ENCODE measurements at regions not wholly inside any gene's neighbourhood (a gene's known extent, or its start where the extent isn't known, plus 50 kb on each side); places are given as distances from the start of the nearest gene placed in this dataset.

- Histone ChIP-seq H3K27ac (no peak overlapping the region), H3K36me3 (ENCODE audit: insufficient read depth, low read length) (no peaks in the 10 kb centered on the region), H3K9ac (ENCODE audit: insufficient read length) (no peak overlapping the region), H3K9me3 (ENCODE audit: low read depth, low read length) (no peaks in the 10 kb centered on the region), H3K4me3 (no peak overlapping the region)
- TF ChIP-seq POLR2AphosphoS5 (IDR thresholded peaks at IDR 0.05; ENCODE audit: borderline replicate concordance, low read depth, low read length) (no peak), FOXP2 (optimal IDR thresholded peaks at IDR 0.05; ENCODE audit: control extremely low read depth, extremely low read length, insufficient read depth) (no peak), EZH2 (IDR thresholded peaks at IDR 0.05) (no peak)
- DNase-seq (ENCODE audit: low read depth, low spot score): no peak
These were observed 212.7 kb upstream of the FAM174A start for GRCh38 chr5:100322483-100322882.

GRCh38 chr5:100319885-100320284, 215.3 kb upstream of the FAM174A start:
- H3K27ac ChIP-seq: no peak overlapping the region
- DNase-seq (ENCODE audit: low read depth, low spot score): no peak
- no peaks in the 10 kb centered on the region for H3K9me3 ChIP-seq (ENCODE audit: low read depth, low read length)
- no peak overlapping the region for H3K9ac ChIP-seq (ENCODE audit: insufficient read length)
- TF ChIP-seq POLR2AphosphoS5 (IDR thresholded peaks at IDR 0.05; ENCODE audit: borderline replicate concordance, low read depth, low read length) (no peak), EZH2 (IDR thresholded peaks at IDR 0.05) (no peak), FOXP2 (optimal IDR thresholded peaks at IDR 0.05; ENCODE audit: control extremely low read depth, extremely low read length, insufficient read depth) (no peak)
- H3K4me3 ChIP-seq: no peak overlapping the region
- H3K36me3 ChIP-seq (ENCODE audit: insufficient read depth, low read length): no peaks in the 10 kb centered on the region

DNA sequence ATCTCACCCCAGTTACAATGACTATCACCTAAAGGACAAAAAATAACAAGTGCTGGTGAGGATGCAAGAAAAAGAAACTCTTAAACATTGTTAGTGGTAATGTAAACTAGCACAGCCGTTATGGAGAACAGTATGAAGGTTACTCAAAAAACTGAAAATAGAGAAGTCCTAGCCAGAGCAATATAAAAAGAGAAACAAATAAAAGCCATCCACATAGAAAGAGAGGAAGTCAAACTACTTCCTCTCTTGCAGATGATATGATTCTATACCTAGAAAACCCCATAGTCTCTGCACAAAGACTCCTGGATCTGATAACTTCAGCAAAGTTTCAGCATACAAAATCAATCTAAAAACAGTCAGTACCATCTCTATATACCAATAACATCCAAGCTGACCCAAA, 221.5 kb upstream of the FAM174A start:
- DNase-seq (ENCODE audit: low read depth, low spot score): no peak
- no peaks in the 10 kb centered on the region for H3K9me3 ChIP-seq (ENCODE audit: low read depth, low read length)
- H3K4me3 ChIP-seq: no peak overlapping the region
- no peak for TF ChIP-seq FOXP2 (optimal IDR thresholded peaks at IDR 0.05; ENCODE audit: control extremely low read depth, extremely low read length, insufficient read depth)
- TF ChIP-seq EZH2 (IDR thresholded peaks at IDR 0.05): no peak
- no peak for TF ChIP-seq POLR2AphosphoS5 (IDR thresholded peaks at IDR 0.05; ENCODE audit: borderline replicate concordance, low read depth, low read length)
- H3K27ac ChIP-seq: no peak overlapping the region
- no peak overlapping the region for H3K9ac ChIP-seq (ENCODE audit: insufficient read length)
- H3K36me3 ChIP-seq (ENCODE audit: insufficient read depth, low read length): no peaks in the 10 kb centered on the region

- H3K27ac ChIP-seq: no peak overlapping the region
- no peak overlapping the region for H3K4me3 ChIP-seq
- no peak for DNase-seq (ENCODE audit: low read depth, low spot score)
- no peaks in the 10 kb centered on the region for H3K9me3 ChIP-seq (ENCODE audit: low read depth, low read length)
- no peak for TF ChIP-seq FOXP2 (optimal IDR thresholded peaks at IDR 0.05; ENCODE audit: control extremely low read depth, extremely low read length, insufficient read depth)
- TF ChIP-seq POLR2AphosphoS5 (IDR thresholded peaks at IDR 0.05; ENCODE audit: borderline replicate concordance, low read depth, low read length): no peak
- TF ChIP-seq EZH2 (IDR thresholded peaks at IDR 0.05): no peak
- H3K9ac ChIP-seq (ENCODE audit: insufficient read length): no peak overlapping the region
- no peaks in the 10 kb centered on the region for H3K36me3 ChIP-seq (ENCODE audit: insufficient read depth, low read length)
These were observed 223.4 kb upstream of the FAM174A start for GRCh38 chr5:100311806-100312205.

DNA sequence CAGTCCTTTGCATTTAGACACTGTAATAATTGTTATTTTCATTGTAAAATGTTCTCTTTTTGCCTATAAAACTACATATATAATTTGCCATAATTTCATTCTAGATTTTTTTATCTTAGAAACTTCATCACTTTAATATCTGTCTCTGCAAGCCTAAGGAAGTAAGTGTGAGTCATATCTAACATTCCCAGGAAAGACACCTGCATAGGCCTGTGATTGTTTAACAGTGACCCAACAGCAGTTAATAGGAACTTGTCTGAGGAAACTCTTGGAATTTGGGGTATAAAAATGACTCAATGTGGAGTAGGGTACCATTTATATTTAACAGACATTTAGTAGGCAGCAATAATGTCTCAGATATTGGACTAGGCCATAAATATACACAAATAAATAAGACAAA, 229.2 kb upstream of the FAM174A start:
- H3K36me3 ChIP-seq (ENCODE audit: insufficient read depth, low read length): no peaks in the 10 kb centered on the region
- no peak for DNase-seq (ENCODE audit: low read depth, low spot score)
- TF ChIP-seq FOXP2 (optimal IDR thresholded peaks at IDR 0.05; ENCODE audit: control extremely low read depth, extremely low read length, insufficient read depth) (no peak), POLR2AphosphoS5 (IDR thresholded peaks at IDR 0.05; ENCODE audit: borderline replicate concordance, low read depth, low read length) (no peak), EZH2 (IDR thresholded peaks at IDR 0.05) (no peak)
- no peaks in the 10 kb centered on the region for H3K9me3 ChIP-seq (ENCODE audit: low read depth, low read length)
- H3K27ac ChIP-seq: no peak overlapping the region
- no peak overlapping the region for H3K4me3 ChIP-seq
- no peak overlapping the region for H3K9ac ChIP-seq (ENCODE audit: insufficient read length)

DNA sequence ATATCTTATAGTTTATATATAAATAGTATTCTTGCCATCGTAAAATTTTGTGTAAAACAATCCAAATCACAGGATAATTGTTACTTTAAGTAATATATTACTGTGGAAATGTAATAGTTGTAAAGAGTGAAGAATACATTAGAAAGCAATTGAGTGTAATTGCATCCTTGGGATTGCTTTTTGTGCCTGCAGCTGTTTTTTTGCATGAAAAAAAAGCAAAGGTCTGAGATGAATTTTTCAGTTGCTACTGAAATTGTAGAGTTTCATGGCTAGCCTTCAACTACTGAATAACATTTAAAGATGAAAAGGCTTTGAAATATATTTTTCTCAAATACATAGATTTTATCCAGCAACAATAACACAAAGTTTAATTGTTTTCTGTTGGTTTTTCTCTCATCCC, 232.0 kb upstream of the FAM174A start:
- Histone ChIP-seq H3K36me3 (ENCODE audit: insufficient read depth, low read length) (no peaks in the 10 kb centered on the region), H3K27ac (no peak overlapping the region), H3K9me3 (ENCODE audit: low read depth, low read length) (no peaks in the 10 kb centered on the region), H3K9ac (ENCODE audit: insufficient read length) (no peak overlapping the region), H3K4me3 (no peak overlapping the region)
- TF ChIP-seq EZH2 (IDR thresholded peaks at IDR 0.05) (no peak), POLR2AphosphoS5 (IDR thresholded peaks at IDR 0.05; ENCODE audit: borderline replicate concordance, low read depth, low read length) (no peak), FOXP2 (optimal IDR thresholded peaks at IDR 0.05; ENCODE audit: control extremely low read depth, extremely low read length, insufficient read depth) (no peak)
- DNase-seq (ENCODE audit: low read depth, low spot score): no peak

DNA sequence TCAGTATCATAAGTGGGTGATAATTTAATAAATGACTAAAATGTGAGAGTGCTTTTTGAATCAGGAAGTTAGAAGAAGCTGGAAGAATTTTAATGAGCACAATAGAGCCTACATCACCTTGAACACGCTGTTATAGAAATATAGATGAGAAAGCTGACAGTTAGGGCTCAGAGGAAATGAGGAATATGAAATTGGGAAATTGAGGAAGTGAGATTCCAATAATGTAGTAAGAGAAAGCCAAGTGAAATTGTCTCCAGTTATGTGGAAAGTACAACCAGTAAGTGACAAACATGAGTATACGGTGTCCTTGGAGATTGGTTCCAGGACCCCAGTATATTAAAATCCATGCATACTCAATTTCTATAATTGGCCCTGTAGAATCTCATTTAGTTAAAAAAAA, 235.9 kb upstream of the FAM174A start:
- no peak overlapping the region for H3K9ac ChIP-seq (ENCODE audit: insufficient read length)
- H3K36me3 ChIP-seq (ENCODE audit: insufficient read depth, low read length): no peaks in the 10 kb centered on the region
- H3K27ac ChIP-seq: no peak overlapping the region
- H3K4me3 ChIP-seq: no peak overlapping the region
- TF ChIP-seq POLR2AphosphoS5 (IDR thresholded peaks at IDR 0.05; ENCODE audit: borderline replicate concordance, low read depth, low read length) (no peak), EZH2 (IDR thresholded peaks at IDR 0.05) (no peak), FOXP2 (optimal IDR thresholded peaks at IDR 0.05; ENCODE audit: control extremely low read depth, extremely low read length, insufficient read depth) (no peak)
- DNase-seq (ENCODE audit: low read depth, low spot score): no peak
- no peaks in the 10 kb centered on the region for H3K9me3 ChIP-seq (ENCODE audit: low read depth, low read length)

GRCh38 chr5:100276071-100276470, 259.1 kb upstream of the FAM174A start:
- no peak for TF ChIP-seq FOXP2 (optimal IDR thresholded peaks at IDR 0.05; ENCODE audit: control extremely low read depth, extremely low read length, insufficient read depth)
- no peak for TF ChIP-seq EZH2 (IDR thresholded peaks at IDR 0.05)
- no peak for TF ChIP-seq POLR2AphosphoS5 (IDR thresholded peaks at IDR 0.05; ENCODE audit: borderline replicate concordance, low read depth, low read length)
- no peak for DNase-seq (ENCODE audit: low read depth, low spot score)
- H3K4me3 ChIP-seq: no peak overlapping the region
- H3K36me3 ChIP-seq (ENCODE audit: insufficient read depth, low read length): no peaks in the 10 kb centered on the region
- no peaks in the 10 kb centered on the region for H3K9me3 ChIP-seq (ENCODE audit: low read depth, low read length)
- H3K27ac ChIP-seq: no peak overlapping the region
- no peak overlapping the region for H3K9ac ChIP-seq (ENCODE audit: insufficient read length)

GRCh38 chr5:100275631-100276030, 259.5 kb upstream of the FAM174A start:
- H3K9ac ChIP-seq (ENCODE audit: insufficient read length): no peak overlapping the region
- DNase-seq (ENCODE audit: low read depth, low spot score): no peak
- no peaks in the 10 kb centered on the region for H3K9me3 ChIP-seq (ENCODE audit: low read depth, low read length)
- H3K4me3 ChIP-seq: no peak overlapping the region
- TF ChIP-seq FOXP2 (optimal IDR thresholded peaks at IDR 0.05; ENCODE audit: control extremely low read depth, extremely low read length, insufficient read depth) (no peak), POLR2AphosphoS5 (IDR thresholded peaks at IDR 0.05; ENCODE audit: borderline replicate concordance, low read depth, low read length) (no peak), EZH2 (IDR thresholded peaks at IDR 0.05) (no peak)
- H3K36me3 ChIP-seq (ENCODE audit: insufficient read depth, low read length): no peaks in the 10 kb centered on the region
- no peak overlapping the region for H3K27ac ChIP-seq
